ENCODE measurements at regions not wholly inside any gene's neighbourhood (a gene's known extent, or its start where the extent isn't known, plus 50 kb on each side); places are given as distances from the start of the nearest gene placed in this dataset.
"Not testable (repeated sequence)": the region's sequence is repeated elsewhere in the genome, so short reads cannot be mapped to it uniquely, and the experiment has no call there.

DNA sequence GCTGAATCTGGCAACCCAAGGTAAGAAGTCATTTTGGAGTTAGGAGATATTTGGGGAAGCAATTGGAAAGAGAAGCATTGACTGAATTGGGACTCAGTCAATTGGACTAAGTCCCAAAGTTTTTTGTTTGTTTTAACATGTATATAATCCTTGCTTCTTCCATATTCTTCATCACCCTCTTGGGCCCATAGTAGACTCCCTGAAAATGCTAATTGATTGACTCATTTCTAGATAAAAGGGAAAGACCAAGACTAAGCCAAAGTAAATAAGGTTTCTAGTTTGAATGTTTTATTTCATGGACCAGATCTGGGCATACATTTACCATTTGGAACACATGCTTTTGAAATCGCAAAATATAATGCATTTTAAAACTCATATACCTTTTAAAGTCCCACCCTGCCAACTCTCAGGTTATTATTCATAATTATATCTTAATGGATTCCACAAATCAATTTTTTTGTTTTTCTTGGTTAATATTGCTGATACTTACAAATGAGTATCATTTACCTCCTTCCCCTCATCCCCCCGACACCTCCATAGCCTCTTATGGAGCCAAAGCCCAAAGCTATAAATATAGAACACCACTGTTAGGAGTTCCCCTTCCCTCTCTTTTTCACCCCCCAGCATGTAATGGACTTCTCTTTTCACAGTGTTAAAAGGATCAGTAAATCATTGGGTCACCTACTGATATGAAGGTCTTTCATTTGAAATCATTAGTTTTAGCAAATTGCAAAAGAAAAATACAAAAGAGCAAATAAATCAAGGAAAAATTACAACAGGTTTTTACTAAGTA lies 674.0 kb upstream of the SOX9 start:
- TF ChIP-seq CTCF (IDR thresholded peaks at IDR 0.05) = no peak
- no peaks in the 10 kb centered on the region for H3K4me1 ChIP-seq
- no peak overlapping the region for H3K4me3 ChIP-seq
- H3K36me3 ChIP-seq = no peaks in the 10 kb centered on the region
- H3K27ac ChIP-seq = no peak overlapping the region
- intact Hi-C loops (cut with DNase I) = loop anchor here (2.0 kb wide), 1 partner anchor 40 kb away; no protein-coding TSS in a partner anchor
- H3K27me3 ChIP-seq (ENCODE audit: low read depth) = no peaks in the 10 kb centered on the region
- H3K9me3 ChIP-seq = no peaks in the 10 kb centered on the region
- DNase-seq (no peak), ATAC-seq (no peak)

DNA sequence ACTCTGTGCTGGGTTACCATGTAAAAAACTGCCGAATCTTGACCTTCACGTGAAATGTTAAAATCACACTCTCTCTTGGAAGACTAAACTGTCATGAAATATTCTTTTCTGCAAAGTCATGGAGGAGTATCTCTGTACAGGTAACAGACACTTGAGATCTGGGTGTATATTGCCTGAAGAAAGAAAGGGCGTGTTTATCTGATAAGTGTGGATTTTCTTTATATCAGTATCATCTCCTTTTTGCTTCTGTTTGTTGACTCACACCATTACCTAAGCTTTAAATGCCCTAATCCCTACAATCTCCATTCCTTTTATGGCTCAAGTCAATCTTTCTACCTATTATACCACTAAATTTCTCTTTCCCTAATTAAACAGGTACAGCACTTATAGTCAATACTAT lies 673.2 kb upstream of the SOX9 start:
- ATAC-seq (no peak), DNase-seq (no peak)
- Histone ChIP-seq H3K4me1 (no peaks in the 10 kb centered on the region), H3K27me3 (ENCODE audit: low read depth) (no peaks in the 10 kb centered on the region), H3K4me3 (no peak overlapping the region), H3K36me3 (no peaks in the 10 kb centered on the region), H3K9me3 (no peaks in the 10 kb centered on the region), H3K27ac (no peak overlapping the region)
- intact Hi-C loops (cut with DNase I) = loop anchor here (2.0 kb wide), 1 partner anchor 41 kb away; no protein-coding TSS in a partner anchor
- no peak for TF ChIP-seq CTCF (IDR thresholded peaks at IDR 0.05)

DNA sequence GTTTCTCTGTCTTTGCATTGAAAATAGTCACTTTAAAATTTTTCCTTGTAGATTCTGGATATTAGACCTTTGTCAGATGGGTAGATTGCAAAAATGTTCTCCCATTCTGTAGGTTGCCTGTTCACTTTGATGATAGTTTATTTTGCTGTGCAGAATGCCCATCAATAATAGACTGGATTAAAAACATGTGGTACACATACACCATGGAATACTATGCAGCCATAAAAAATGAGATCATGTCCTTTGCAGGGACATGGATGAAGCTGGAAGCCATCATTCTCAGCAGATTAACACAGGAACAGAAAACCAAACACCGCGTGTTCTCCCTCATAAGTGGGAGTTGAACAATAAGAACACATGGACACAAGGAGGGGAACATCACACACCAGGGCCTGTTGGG lies 670.2 kb upstream of the SOX9 start:
- H3K4me3 ChIP-seq; H3K4me1 ChIP-seq; H3K27ac ChIP-seq; H3K9me3 ChIP-seq; intact Hi-C loops (cut with DNase I); H3K36me3 ChIP-seq; DNase-seq; ATAC-seq; H3K27me3 ChIP-seq (ENCODE audit: low read depth): not testable (repeated sequence)

GRCh38 chr17:71453876-71454422 lies 666.9 kb upstream of the SOX9 start:
- intact Hi-C loops (cut with DNase I) = no loop called here
- H3K9me3 ChIP-seq = no peaks in the 10 kb centered on the region
- H3K4me3 ChIP-seq = no peak overlapping the region
- no peaks in the 10 kb centered on the region for H3K36me3 ChIP-seq
- DNase-seq (no peak), ATAC-seq (no peak)
- H3K4me1 ChIP-seq = no peaks in the 10 kb centered on the region
- TF ChIP-seq CTCF (IDR thresholded peaks at IDR 0.05) = no peak
- H3K27ac ChIP-seq = no peak overlapping the region
- H3K27me3 ChIP-seq (ENCODE audit: low read depth) = no peaks in the 10 kb centered on the region

- Histone ChIP-seq H3K27ac (no peak overlapping the region), H3K36me3 (no peaks in the 10 kb centered on the region), H3K9me3 (no peaks in the 10 kb centered on the region), H3K27me3 (ENCODE audit: low read depth) (no peaks in the 10 kb centered on the region), H3K4me1 (no peaks in the 10 kb centered on the region), H3K4me3 (no peak overlapping the region)
- intact Hi-C loops (cut with DNase I) = no loop called here
- no peak for DNase-seq
- no peak for TF ChIP-seq CTCF (IDR thresholded peaks at IDR 0.05)
- ATAC-seq = no peak
Observed at GRCh38 chr17:71455219-71455618, 665.6 kb upstream of the SOX9 start.

GRCh38 chr17:71458322-71458721 lies 662.5 kb upstream of the SOX9 start:
- Histone ChIP-seq H3K36me3 (no peaks in the 10 kb centered on the region), H3K27ac (no peak overlapping the region), H3K9me3 (no peaks in the 10 kb centered on the region), H3K27me3 (ENCODE audit: low read depth) (no peaks in the 10 kb centered on the region), H3K4me1 (no peaks in the 10 kb centered on the region), H3K4me3 (no peak overlapping the region)
- intact Hi-C loops (cut with DNase I) = no loop called here
- DNase-seq = no peak
- no peak for TF ChIP-seq CTCF (IDR thresholded peaks at IDR 0.05)
- no peak for ATAC-seq

Measured in lower lobe of right lung (tissue), 2 donors.